Kasumi-1 (cell line): ENCODE measurements at regions not wholly inside any gene's neighbourhood (a gene's known extent, or its start where the extent isn't known, plus 50 kb on each side); places are given as distances from the start of the nearest gene placed in this dataset.

ENCODE experiments used
- DNase-seq, 2 experiments: peaks; one replicate each; lab custom pipeline; 2025; lab: John Stamatoyannopoulos, UW

- DNase-seq: no peak
Measured at GRCh38 chr5:2147504-2148311, 265.0 kb upstream of the IRX4 start.

- DNase-seq: no peak
Measured at GRCh38 chr5:2143646-2144353, 261.1 kb upstream of the IRX4 start.

GRCh38 chr5:2143088-2143487 lies 260.4 kb upstream of the IRX4 start:
- DNase-seq: no peak

GRCh38 chr5:2142456-2142954 lies 259.8 kb upstream of the IRX4 start:
- DNase-seq: no peak

- DNase-seq: no peak
Measured at GRCh38 chr5:2141254-2142000, 258.7 kb upstream of the IRX4 start.

- no peak for DNase-seq
Measured at GRCh38 chr5:2140501-2141175, 257.9 kb upstream of the IRX4 start.

GRCh38 chr5:2139478-2139877 lies 256.8 kb upstream of the IRX4 start:
- no peak for DNase-seq

GRCh38 chr5:2138896-2139295 lies 256.2 kb upstream of the IRX4 start:
- no peak for DNase-seq

GRCh38 chr5:2137444-2138050 lies 254.8 kb upstream of the IRX4 start:
- DNase-seq: no peak

GRCh38 chr5:2136728-2137333 lies 254.1 kb upstream of the IRX4 start:
- DNase-seq: no peak

GRCh38 chr5:2135833-2136232 lies 253.1 kb upstream of the IRX4 start:
- no peak for DNase-seq

- DNase-seq: no peak
Measured at GRCh38 chr5:2135354-2135753, 252.6 kb upstream of the IRX4 start.

GRCh38 chr5:2134543-2135292 lies 252.0 kb upstream of the IRX4 start:
- no peak for DNase-seq

GRCh38 chr5:2133936-2134335 lies 251.2 kb upstream of the IRX4 start:
- no peak for DNase-seq

- no peak for DNase-seq
Measured at GRCh38 chr5:2133080-2133479, 250.4 kb upstream of the IRX4 start.

- no peak for DNase-seq
Measured at GRCh38 chr5:2132497-2132847, 249.7 kb upstream of the IRX4 start.

GRCh38 chr5:2131826-2132496 lies 249.2 kb upstream of the IRX4 start:
- no peak for DNase-seq

- no peak for DNase-seq
Measured at GRCh38 chr5:2131196-2131595, 248.5 kb upstream of the IRX4 start.

GRCh38 chr5:2130361-2130760 lies 247.6 kb upstream of the IRX4 start:
- no peak for DNase-seq
